HG03342 (cell line): ENCODE measurements at regions not wholly inside any gene's neighbourhood (a gene's known extent, or its start where the extent isn't known, plus 50 kb on each side); places are given as distances from the start of the nearest gene placed in this dataset.
A peak's percentile ranks its signal among the peaks of the same experiment; 100 is the strongest.

ENCODE experiments used
- ATAC-seq: cut with Tn5 transposase; IDR thresholded peaks from one replicate; pipeline ENCODE4 v1.9.1; 2021; ENCODE audit warnings: mild to moderate bottlenecking, moderate library complexity; ENCODE audit not compliant: unreplicated experiment

DNA sequence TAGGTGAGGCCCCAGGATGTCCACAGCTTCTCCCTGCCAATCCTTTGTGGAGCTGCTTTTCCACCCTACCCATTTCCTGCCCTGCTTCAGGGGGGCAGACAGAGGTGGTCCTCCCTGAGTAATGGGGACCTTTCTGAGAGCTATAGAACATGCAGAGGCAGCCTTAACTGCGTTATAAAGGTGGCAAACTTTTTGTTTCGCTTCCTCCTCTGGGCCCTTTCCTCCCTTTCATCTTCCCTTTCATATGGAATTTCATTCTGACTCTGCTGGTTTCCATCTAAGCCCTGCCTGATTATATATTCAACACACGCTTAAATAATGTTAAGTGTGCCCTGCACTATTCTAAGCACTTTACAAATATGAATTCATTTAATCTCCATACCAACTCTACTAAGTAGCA is 169.3 kb upstream of the E2F8 start:
- ATAC-seq: peak; percentile 77

DNA sequence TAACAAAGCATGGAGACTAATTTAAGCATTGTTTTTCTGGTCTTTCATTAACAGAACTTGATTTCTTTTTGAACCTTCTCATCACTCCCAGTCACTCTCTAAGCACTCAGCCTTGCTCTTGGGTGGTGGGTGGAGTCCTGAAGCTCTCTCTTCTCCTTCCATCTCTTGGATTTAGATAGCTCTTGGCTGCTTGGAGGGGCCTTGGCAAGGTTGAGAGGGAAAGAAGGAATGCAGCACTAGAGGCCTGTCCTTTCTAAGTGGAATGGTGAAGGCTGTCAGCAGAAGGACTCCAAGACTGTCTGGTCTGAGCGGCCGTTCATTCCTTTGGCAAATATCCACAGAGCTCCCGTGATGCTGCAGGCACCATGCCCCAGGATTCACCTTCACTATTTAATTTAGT is 168.6 kb upstream of the E2F8 start:
- no peak for ATAC-seq

DNA sequence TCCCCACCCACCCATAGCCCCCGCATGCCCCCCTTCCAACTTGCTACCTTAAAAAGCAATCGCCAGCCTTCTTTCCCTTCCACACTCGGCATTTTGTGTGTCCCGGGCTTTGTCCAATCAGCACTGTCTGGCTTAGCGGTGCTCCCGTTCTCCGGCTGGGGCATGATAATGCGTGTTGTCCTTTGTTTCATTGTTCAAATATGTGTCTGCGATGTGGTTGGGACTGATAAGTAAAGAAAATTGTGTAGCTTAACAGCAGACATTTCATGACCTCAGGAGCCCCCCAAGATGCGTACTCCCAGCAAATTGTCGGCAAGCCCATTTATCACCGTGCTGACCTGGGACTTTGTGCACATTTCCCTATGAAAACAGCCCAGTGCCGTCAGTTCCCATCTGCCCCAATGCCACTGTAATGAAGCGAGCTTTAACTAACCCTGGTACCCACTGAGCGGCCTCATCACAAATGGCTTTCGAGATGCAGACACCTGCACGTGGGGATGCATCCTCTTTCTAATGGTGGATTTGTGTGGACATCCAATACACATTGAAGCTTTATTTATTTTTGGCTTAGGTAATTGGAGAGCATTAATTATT is 167.0 kb upstream of the E2F8 start:
- no peak for ATAC-seq

DNA sequence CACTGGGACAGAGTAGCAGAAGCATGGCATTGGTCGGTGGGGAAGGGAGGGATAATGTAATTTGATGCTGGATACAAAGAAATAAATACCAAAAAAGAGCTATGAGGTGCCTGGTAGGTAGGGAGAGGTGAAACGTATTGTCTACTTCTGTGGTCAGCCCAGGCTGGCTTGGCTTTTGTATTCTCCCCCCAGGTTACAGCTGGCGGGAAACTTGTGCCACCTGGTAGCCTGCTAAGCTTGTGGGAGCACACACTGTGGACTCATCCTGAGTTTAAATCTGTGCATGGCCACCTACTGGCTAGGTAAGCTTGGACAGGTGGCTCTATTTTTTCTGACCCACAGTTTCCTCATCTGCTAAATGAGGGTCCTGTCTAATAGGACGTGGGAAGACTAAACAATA is 165.2 kb upstream of the E2F8 start:
- ATAC-seq: no peak

DNA sequence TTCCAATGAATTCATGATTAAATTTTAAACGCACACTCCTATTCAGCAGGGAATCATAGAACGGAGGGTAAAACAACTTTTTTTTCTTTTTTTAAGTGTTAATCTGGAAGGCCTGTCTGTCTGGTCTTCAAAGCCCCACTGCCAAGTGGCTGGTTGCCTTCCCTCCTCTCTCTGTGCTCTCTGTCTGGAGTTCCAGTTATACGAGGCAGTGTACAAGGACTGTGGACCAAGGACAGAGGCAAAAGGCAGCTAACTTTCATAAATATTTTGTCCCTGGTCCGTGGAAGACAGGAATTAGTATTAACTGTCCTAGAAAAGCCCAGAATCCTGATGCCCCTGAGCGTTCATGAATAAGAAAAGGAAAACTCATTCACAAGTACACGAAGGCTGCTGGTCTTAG is 164.0 kb upstream of the E2F8 start:
- no peak for ATAC-seq

DNA sequence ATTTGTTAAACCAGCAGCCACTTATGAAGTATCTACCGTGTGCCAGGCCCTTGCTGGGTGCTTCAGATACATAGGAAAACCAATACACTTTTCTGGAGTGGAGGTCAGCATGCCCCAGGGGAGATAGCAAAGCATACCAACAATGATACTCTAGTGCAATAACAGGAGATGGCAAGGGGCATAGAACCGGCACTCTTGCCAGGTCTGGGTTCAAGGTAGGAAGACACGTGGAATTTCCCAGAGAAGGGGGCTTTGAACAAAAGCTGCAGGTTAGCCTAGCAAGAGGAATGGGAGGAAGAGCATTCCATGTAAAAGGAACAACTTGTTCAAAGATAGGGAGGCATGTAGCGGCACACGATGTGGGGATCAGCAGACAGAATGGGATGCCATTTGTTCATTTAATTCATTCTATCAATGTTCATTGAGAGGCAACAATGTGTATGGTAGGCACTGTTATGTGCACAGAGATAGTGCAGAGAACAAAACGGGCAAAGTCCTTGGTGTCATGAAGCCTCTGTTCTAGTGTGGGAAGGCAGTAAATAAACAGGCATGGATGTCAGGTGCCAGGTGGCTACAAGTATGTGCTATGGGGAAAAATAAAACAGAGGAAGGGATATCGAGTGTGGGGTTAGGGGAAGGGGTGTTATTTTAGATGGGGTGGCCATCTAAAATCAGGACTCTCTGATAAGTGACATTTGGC is 162.6 kb upstream of the E2F8 start:
- ATAC-seq: no peak

DNA sequence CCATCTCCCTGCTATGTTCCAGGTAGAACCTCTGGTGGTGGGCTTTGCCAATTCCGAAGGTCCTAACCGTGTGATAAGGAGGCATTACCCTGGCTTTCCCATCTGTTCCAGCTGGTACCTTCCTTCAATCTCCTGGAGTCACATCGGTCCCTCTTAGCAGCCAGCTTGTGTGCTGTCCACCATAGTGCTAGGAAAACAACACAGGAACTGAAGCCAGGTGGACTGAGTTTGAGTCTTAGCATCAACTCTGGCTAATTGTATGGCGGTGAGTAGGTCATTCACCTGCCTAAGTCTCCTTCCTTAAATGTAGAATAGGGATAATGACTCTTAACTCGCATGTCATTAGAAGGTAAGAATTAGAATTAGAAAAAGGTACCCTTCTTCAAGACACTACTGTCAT is 159.6 kb upstream of the E2F8 start:
- no peak for ATAC-seq

DNA sequence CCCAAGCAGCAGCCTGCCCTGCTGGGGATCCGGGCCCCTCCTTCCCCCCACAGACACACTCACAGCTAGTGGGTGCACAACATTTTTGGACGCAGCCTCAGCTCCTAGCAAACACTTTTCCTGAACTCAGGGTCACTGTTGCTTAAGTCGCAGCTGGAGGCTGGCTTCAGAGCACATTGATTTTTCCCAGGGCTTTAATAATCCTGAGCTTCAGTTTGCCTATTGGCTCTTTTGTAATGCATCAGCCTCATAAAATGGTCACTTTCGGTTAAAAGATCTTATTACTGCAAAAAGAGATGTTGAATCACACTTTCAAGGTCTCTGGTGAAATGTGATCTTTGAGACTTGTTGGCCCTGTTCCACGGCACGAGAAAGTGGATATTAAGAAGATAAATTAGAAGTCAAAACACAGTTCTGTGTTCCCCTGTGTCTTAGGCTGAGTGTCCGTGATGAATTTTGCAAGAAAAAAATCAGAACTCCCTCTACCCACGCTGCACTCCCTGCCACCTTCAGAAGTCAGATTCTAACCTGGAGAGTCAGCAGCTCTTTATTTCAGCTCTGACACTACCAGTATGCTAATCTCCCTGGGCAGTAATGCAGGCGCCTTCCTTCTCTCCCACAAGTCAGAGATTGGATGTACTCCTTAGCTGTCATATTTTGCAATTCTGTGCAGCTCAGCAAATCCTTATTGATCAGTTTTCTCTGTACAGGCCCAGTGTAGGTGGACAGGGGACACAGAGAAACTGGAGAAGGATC is 158.2 kb upstream of the E2F8 start:
- no peak for ATAC-seq

DNA sequence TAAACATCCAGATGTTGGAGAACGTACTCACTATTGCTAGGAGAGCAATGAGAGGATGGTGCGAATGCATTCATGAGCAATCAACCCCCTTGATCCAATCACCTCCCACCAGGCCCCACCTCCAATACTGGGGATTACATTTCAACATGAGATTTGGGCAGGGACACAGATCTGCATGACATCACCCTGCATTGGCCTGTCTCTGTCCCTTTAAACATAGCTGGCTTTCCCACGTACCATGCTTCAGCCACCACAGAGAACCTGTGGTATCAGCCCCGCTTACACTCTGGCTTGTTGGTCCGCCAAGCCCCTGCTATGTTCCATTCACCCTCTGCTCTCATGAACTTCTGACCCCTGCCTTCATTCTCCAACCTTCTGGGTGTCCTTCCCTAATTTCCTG is 157.5 kb upstream of the E2F8 start:
- no peak for ATAC-seq

DNA sequence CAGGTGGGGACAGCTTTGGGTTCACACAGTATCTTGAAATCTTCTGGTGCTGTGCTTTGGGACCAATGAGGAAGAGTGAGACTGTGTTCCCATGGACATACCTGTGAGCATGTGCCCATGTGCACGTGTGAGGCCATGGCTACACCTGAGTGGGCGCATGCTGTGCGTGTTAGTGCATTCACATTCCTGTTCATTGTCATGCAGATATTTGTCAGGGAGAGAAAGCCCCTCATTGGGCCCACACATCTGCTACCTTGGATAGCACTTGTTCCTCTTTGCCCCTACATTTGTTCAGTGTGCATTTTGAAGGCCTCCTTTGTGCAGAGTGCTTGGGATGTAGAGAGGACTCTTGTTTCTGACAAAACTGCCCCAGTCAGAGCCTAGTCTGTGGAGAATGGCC is 154.3 kb upstream of the E2F8 start:
- peak; percentile 16 for ATAC-seq

DNA sequence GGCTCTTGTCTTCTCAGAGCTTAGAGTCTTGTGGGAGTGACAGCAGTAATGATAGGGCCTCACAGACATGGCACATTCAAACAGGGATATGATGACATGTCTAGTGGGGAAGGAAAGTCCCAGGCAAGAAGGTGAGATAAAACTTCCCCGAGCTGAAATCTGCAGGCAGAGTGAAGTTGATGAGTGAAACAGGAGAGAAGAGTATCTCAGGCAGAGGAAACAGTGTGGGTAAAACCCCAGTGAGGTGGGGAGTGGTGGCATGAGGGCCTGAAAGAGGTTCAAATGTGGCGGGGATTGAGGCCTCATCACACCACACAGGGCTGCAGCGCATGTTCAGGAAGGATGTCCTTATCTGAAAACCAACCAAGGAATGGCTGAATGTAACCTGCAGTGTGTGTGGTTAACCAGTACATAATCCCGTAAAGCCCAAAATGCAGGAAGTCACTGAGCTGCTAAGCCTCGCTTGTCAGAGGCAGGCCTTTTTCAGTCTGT is 153.8 kb upstream of the E2F8 start:
- peak; percentile 73 for ATAC-seq

DNA sequence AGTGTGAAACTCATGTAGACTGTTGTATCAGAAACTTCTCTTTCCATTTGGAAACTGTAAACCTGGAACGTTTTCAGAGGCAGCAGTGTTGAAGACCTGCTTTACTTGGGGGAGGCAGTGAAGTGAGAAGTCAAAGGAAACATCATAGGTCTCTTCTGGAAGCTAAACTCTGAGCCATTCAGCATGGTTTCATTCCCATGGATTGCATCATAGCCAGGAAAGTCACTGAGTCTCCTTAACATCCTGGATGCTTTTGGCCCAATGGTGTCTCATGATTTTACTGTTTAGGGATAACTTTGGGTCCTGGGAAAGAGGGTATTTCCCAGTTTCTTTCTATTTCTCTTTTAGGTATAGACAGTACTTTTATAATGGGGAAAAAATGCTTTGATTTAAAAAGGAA is 153.2 kb upstream of the E2F8 start:
- ATAC-seq: no peak

DNA sequence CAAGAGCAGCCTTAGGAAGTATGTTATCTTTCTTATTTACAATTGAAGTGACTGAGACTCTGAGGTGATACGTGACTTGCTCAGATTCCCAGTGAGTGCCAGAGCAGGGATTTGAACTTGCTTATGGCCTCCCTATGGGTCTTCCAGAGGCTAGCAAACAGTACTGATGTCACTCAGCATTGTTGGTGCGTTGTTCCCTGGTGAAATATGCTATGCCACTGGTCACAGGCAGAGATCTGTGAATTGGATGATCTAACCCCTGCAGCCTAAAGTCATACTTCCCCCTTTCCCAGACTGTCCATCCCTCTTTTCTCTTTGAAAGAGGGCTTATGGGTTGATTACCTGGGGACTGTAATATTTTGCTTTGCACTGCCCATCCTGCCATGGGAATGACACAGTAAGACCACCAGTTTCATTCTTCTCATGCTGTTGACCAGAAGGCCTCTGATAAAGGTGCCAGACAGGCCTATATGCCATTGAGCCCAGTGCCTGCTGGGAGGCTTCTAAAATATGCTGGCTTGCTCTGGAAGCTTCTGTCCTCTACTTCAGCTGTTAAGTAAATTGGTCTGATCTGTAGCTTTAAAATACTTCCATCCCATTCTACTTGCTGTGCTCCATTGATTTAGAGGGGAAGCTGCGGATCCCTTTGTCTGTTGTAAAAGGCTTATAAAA is 152.2 kb upstream of the E2F8 start:
- no peak for ATAC-seq

DNA sequence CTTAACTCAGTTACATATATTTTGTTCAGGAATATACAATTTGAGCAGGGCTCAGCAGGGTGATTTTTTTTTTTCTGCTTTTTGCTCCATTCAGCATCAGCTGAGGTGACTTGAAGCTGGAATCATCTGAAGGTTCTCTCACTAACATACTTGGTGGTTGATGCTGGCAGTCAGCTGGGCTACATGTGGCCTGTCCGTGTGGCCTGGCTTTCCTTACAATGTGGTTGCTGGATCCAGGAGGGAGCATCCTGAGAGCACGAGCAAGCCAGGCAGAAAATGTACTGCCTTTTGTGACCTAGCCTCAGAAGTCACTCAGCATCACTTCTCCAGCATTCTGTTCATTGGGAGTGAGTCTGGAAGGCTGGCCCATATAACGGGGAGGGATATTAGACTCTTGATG is 151.6 kb upstream of the E2F8 start:
- no peak for ATAC-seq

DNA sequence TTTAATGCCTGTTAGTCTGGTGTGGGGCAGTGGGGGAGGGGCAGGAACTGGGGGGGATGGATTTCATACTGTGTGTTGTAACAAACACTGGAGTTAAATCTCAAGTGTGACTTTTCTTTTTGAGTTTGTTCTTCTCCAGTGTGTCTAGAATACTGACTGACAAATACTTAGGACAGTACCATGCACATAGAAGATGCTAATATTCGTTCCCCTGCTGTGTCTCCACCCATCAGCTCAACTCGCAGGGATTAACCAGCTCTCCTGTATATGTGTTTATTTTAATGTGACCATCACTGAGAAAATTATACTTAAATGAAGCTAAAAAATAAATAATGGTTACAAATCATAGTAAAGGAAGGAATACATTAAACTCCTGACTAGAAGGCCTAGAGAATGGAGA is 150.9 kb upstream of the E2F8 start:
- ATAC-seq: no peak

DNA sequence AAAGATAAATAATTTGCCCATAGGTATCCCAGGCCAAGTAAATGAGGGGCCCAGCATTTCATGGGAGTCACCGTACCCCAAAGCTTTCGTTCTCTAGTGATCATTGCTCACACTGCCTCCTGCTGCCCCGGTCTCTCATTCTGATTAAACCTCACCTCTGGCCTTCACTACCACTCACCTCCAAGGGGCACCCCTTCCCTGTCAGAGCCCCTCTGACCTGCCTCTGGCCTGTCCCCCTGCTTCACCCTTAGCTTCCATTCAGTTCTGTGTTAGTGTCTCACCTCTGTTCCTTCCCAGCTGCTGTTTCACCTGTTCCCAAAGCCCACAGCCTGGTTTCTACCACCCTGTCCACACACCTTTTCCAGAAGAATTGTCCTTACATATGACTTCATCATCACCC is 150.3 kb upstream of the E2F8 start:
- no peak for ATAC-seq

DNA sequence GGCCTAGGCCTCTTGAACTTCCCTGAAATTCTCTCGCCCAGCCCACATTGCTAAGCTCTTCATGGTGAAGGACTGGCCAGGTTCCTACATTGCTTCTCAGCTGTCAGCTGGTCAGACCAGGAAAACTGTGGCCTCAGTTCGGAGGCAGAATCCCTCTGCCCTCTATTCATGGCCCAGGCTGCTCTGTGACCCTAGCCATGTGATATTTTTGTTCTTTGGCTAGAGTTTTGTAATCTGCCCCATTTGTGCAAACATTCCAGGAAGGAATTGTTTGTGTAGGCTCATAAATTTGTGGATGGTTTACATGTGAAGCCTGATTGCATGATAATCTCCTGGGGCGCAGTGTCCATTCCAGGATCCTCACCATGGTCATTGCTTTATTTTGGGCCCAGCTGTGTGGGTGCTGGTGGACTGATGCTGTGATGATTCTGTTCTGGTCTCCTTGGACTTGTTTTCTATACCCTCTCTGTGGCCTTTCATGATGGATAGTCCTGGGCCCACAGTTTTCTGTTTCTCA is 149.1 kb upstream of the E2F8 start:
- no peak for ATAC-seq

DNA sequence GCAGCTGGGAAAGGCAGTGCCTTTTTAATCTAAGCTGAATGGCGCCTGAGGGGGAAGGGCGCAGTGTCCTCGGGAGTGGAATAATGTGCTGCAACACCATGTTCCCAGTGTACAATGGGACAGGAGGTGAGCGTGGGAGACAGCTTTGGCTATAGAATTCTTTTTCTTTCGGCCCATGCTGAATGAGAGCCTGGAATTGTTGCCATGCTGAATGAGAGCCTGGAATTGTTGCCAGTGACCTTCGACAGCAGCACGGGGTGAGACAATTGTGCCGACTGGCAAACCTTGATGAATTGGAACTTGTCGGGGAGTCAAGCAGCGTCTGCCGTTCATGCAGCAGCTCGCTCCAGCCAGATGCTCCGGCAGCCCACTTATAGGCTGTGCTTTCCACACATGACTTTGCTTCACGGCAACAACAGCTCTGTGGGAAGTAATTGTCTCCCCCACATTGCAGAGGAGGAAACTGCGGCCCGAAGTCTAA is 141.4 kb upstream of the E2F8 start:
- ATAC-seq: no peak

DNA sequence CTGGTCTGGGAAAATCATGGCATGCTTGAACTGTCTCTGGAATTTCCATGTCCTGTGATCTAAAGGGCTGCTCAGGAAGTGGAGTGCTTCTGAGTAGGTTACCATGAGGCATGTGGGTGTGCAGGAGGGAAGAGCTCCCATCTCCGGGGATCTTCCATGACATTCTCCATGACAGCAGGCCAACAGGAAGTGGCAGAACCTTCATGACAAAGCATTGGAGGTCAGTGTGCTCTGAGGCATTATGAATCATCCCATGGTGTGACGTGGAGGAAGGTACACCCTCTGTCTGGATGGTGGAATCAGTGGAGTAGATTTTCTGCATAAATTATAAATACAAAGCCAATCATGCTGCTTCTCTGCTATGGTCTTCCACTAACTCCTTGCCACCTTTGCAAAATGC is 139.6 kb upstream of the E2F8 start:
- ATAC-seq: no peak

DNA sequence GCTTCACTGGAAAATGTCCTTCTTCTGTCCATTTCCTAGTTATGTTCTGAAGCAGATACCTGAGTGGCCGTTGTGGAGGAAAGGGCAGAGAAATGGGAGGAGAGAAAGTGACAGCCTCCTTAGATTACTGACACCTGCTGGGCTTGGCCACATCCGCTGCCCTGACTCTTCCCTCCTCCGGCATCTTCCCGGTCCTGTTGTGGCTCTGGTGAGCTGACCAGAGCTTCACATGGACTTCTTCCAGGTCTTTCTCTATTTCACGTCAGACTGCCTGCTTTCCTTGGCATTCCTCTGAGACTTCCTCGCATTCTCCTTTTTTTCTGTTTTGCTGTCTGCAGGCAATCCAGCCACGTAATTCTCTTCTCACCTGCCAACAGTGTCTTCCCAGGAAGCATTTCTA is 138.7 kb upstream of the E2F8 start:
- ATAC-seq: no peak

DNA sequence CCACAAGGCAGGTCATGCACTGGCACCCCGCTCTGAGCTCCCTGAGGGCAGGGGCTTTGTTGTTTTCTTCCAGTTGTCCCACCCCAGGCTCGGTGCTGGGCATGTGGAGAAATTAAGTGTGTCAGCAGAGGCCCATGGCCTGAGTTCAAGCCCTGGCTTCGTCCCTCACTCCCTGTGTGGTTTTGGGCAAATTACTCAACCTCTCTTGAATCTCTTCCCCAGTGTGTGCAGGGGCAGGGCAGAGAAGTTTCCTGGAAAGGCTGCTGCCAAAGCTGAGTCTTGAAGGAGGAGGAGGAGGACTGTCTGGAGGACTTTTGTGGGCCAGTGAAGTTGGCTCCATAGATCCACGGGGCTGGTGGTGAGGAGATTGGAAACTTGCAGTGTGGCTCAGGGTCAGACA is 138.1 kb upstream of the E2F8 start:
- ATAC-seq: no peak
